ENCODE measurements at regions not wholly inside any gene's neighbourhood (a gene's known extent, or its start where the extent isn't known, plus 50 kb on each side); places are given as distances from the start of the nearest gene placed in this dataset.
"Not testable (repeated sequence)": the region's sequence is repeated elsewhere in the genome, so short reads cannot be mapped to it uniquely, and the experiment has no call there.

- H3K4me3 ChIP-seq (ENCODE audit: low read depth in 1 of 2, low read length in 2 of 2): no peak overlapping the region
- no peak overlapping the region for H3K9ac ChIP-seq (ENCODE audit: low read length)
- H3K9me3 ChIP-seq (ENCODE audit: low read length): no peaks in the 10 kb centered on the region
- H3K36me3 ChIP-seq (ENCODE audit: insufficient read depth, low read length): no peaks in the 10 kb centered on the region
- H3K4me1 ChIP-seq (ENCODE audit: insufficient read depth, low read length): no peaks in the 10 kb centered on the region
- no peak overlapping the region for H3K27ac ChIP-seq (ENCODE audit: low read depth, low read length)
- no peaks in the 10 kb centered on the region for H3K27me3 ChIP-seq (ENCODE audit: control insufficient read depth in 1 of 2, insufficient read depth in 2 of 2, low read length in 2 of 2)
Observed at GRCh38 chr3:27606537-27606936, 115.6 kb downstream of the EOMES start.

- not testable (repeated sequence) for H3K36me3 ChIP-seq (ENCODE audit: insufficient read depth, low read length); H3K27me3 ChIP-seq (ENCODE audit: control insufficient read depth in 1 of 2, insufficient read depth in 2 of 2, low read length in 2 of 2); H3K4me3 ChIP-seq (ENCODE audit: low read depth in 1 of 2, low read length in 2 of 2); H3K9me3 ChIP-seq (ENCODE audit: low read length); H3K9ac ChIP-seq (ENCODE audit: low read length); H3K4me1 ChIP-seq (ENCODE audit: insufficient read depth, low read length); H3K27ac ChIP-seq (ENCODE audit: low read depth, low read length)
Observed at GRCh38 chr3:27601311-27601710, 117.1 kb upstream of the SLC4A7 start.

GRCh38 chr3:27599741-27600140, 115.6 kb upstream of the SLC4A7 start:
- not testable (repeated sequence) for H3K4me3 ChIP-seq (ENCODE audit: low read depth in 1 of 2, low read length in 2 of 2); H3K27ac ChIP-seq (ENCODE audit: low read depth, low read length); H3K9ac ChIP-seq (ENCODE audit: low read length); H3K36me3 ChIP-seq (ENCODE audit: insufficient read depth, low read length); H3K27me3 ChIP-seq (ENCODE audit: control insufficient read depth in 1 of 2, insufficient read depth in 2 of 2, low read length in 2 of 2); H3K9me3 ChIP-seq (ENCODE audit: low read length)
- H3K4me1 ChIP-seq (ENCODE audit: insufficient read depth, low read length): peaks cover 12% of the 10 kb centered on the region

GRCh38 chr3:27596921-27597320, 112.7 kb upstream of the SLC4A7 start:
- Histone ChIP-seq H3K27ac (ENCODE audit: low read depth, low read length) (no peak overlapping the region), H3K4me1 (ENCODE audit: insufficient read depth, low read length) (peaks cover 22% of the 10 kb centered on the region), H3K9me3 (ENCODE audit: low read length) (no peaks in the 10 kb centered on the region), H3K27me3 (ENCODE audit: control insufficient read depth in 1 of 2, insufficient read depth in 2 of 2, low read length in 2 of 2) (no peaks in the 10 kb centered on the region), H3K36me3 (ENCODE audit: insufficient read depth, low read length) (no peaks in the 10 kb centered on the region), H3K9ac (ENCODE audit: low read length) (no peak overlapping the region), H3K4me3 (ENCODE audit: low read depth in 1 of 2, low read length in 2 of 2) (no peak overlapping the region)

- Histone ChIP-seq H3K4me3 (ENCODE audit: low read depth in 1 of 2, low read length in 2 of 2) (no peak overlapping the region), H3K36me3 (ENCODE audit: insufficient read depth, low read length) (no peaks in the 10 kb centered on the region), H3K9me3 (ENCODE audit: low read length) (no peaks in the 10 kb centered on the region), H3K27ac (ENCODE audit: low read depth, low read length) (no peak overlapping the region), H3K27me3 (ENCODE audit: control insufficient read depth in 1 of 2, insufficient read depth in 2 of 2, low read length in 2 of 2) (no peaks in the 10 kb centered on the region), H3K9ac (ENCODE audit: low read length) (no peak overlapping the region), H3K4me1 (ENCODE audit: insufficient read depth, low read length) (peaks cover 27% of the 10 kb centered on the region)
Observed at GRCh38 chr3:27596334-27596841, 112.2 kb upstream of the SLC4A7 start.

GRCh38 chr3:27594096-27594690, 110.0 kb upstream of the SLC4A7 start:
- H3K36me3 ChIP-seq (ENCODE audit: insufficient read depth, low read length): no peaks in the 10 kb centered on the region
- no peaks in the 10 kb centered on the region for H3K27me3 ChIP-seq (ENCODE audit: control insufficient read depth in 1 of 2, insufficient read depth in 2 of 2, low read length in 2 of 2)
- peak overlapping the region in 1 of 2 donors; percentile 19 for H3K4me3 ChIP-seq (ENCODE audit: low read depth in 1 of 2, low read length in 2 of 2)
- H3K27ac ChIP-seq (ENCODE audit: low read depth, low read length): peak overlapping the region; percentile 28
- no peak overlapping the region for H3K9ac ChIP-seq (ENCODE audit: low read length)
- no peaks in the 10 kb centered on the region for H3K9me3 ChIP-seq (ENCODE audit: low read length)
- peaks cover 45% of the 10 kb centered on the region for H3K4me1 ChIP-seq (ENCODE audit: insufficient read depth, low read length)

GRCh38 chr3:27593173-27593572, 109.0 kb upstream of the SLC4A7 start:
- Histone ChIP-seq H3K4me3 (ENCODE audit: low read depth in 1 of 2, low read length in 2 of 2) (no peak overlapping the region), H3K9me3 (ENCODE audit: low read length) (no peaks in the 10 kb centered on the region), H3K27ac (ENCODE audit: low read depth, low read length) (no peak overlapping the region), H3K27me3 (ENCODE audit: control insufficient read depth in 1 of 2, insufficient read depth in 2 of 2, low read length in 2 of 2) (no peaks in the 10 kb centered on the region), H3K36me3 (ENCODE audit: insufficient read depth, low read length) (no peaks in the 10 kb centered on the region), H3K4me1 (ENCODE audit: insufficient read depth, low read length) (peaks cover 45% of the 10 kb centered on the region), H3K9ac (ENCODE audit: low read length) (no peak overlapping the region)

GRCh38 chr3:27591312-27592210, 107.4 kb upstream of the SLC4A7 start:
- Histone ChIP-seq H3K36me3 (ENCODE audit: insufficient read depth, low read length) (no peaks in the 10 kb centered on the region), H3K9ac (ENCODE audit: low read length) (no peak overlapping the region), H3K27ac (ENCODE audit: low read depth, low read length) (peak overlapping the region; percentile 6), H3K9me3 (ENCODE audit: low read length) (no peaks in the 10 kb centered on the region), H3K4me3 (ENCODE audit: low read depth in 1 of 2, low read length in 2 of 2) (peak overlapping the region in 1 of 2 donors; percentile 6), H3K27me3 (ENCODE audit: control insufficient read depth in 1 of 2, insufficient read depth in 2 of 2, low read length in 2 of 2) (no peaks in the 10 kb centered on the region), H3K4me1 (ENCODE audit: insufficient read depth, low read length) (peaks cover 39% of the 10 kb centered on the region)

- H3K9me3 ChIP-seq (ENCODE audit: low read length): no peaks in the 10 kb centered on the region
- no peak overlapping the region for H3K9ac ChIP-seq (ENCODE audit: low read length)
- H3K36me3 ChIP-seq (ENCODE audit: insufficient read depth, low read length): no peaks in the 10 kb centered on the region
- no peaks in the 10 kb centered on the region for H3K27me3 ChIP-seq (ENCODE audit: control insufficient read depth in 1 of 2, insufficient read depth in 2 of 2, low read length in 2 of 2)
- H3K4me3 ChIP-seq (ENCODE audit: low read depth in 1 of 2, low read length in 2 of 2): no peak overlapping the region
- peak overlapping the region; percentile 39 for H3K27ac ChIP-seq (ENCODE audit: low read depth, low read length)
- peaks cover 34% of the 10 kb centered on the region for H3K4me1 ChIP-seq (ENCODE audit: insufficient read depth, low read length)
Observed at GRCh38 chr3:27590437-27591298, 106.5 kb upstream of the SLC4A7 start.

GRCh38 chr3:27589795-27590194, 105.6 kb upstream of the SLC4A7 start:
- Histone ChIP-seq H3K27me3 (ENCODE audit: control insufficient read depth in 1 of 2, insufficient read depth in 2 of 2, low read length in 2 of 2) (no peaks in the 10 kb centered on the region), H3K4me1 (ENCODE audit: insufficient read depth, low read length) (peaks cover 34% of the 10 kb centered on the region), H3K9ac (ENCODE audit: low read length) (no peak overlapping the region), H3K27ac (ENCODE audit: low read depth, low read length) (no peak overlapping the region), H3K4me3 (ENCODE audit: low read depth in 1 of 2, low read length in 2 of 2) (no peak overlapping the region), H3K9me3 (ENCODE audit: low read length) (no peaks in the 10 kb centered on the region), H3K36me3 (ENCODE audit: insufficient read depth, low read length) (no peaks in the 10 kb centered on the region)

- Histone ChIP-seq H3K27me3 (ENCODE audit: control insufficient read depth in 1 of 2, insufficient read depth in 2 of 2, low read length in 2 of 2) (no peaks in the 10 kb centered on the region), H3K9ac (ENCODE audit: low read length) (no peak overlapping the region), H3K4me1 (ENCODE audit: insufficient read depth, low read length) (peaks cover 9% of the 10 kb centered on the region), H3K36me3 (ENCODE audit: insufficient read depth, low read length) (no peaks in the 10 kb centered on the region), H3K27ac (ENCODE audit: low read depth, low read length) (no peak overlapping the region), H3K9me3 (ENCODE audit: low read length) (no peaks in the 10 kb centered on the region), H3K4me3 (ENCODE audit: low read depth in 1 of 2, low read length in 2 of 2) (no peak overlapping the region)
Observed at GRCh38 chr3:27585429-27585828, 101.2 kb upstream of the SLC4A7 start.
